ENCODE measurements at regions not wholly inside any gene's neighbourhood (a gene's known extent, or its start where the extent isn't known, plus 50 kb on each side); places are given as distances from the start of the nearest gene placed in this dataset.

DNA sequence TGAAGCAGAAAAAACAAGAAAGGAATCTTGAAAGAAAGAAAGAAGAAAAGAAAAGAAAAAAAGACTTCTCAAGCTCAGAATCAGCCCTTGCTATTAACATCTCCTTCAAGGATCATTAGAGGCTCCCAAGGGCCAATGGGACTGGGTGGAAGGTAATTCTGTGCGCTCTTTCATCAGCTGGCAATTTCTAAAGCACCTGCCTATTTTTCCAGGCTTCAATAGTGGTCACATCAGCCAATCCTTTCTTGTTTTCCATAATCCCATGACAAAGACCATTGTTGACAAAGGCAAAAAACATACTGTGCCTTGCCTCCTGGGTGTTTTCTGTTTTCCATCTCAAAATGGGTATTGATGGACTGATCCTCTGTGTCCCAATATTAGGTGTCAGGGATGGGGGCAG is 88.2 kb upstream of the TSC22D1 start:
- intact Hi-C loops (cut with DNase I; ENCODE audit: low total_unique reads) (no loop called here), in situ Hi-C loops (cut with MboI; ENCODE audit: low sequenced_read_pairs in 4 of 4) (loop anchor here in 1 of 4 donors (10.0 to 25.0 kb wide), 2 partner anchors 60 to 752 kb away; no protein-coding TSS in a partner anchor)
- TF ChIP-seq POLR2A (IDR thresholded peaks at IDR 0.05) (no peak), CTCF (IDR thresholded peaks at IDR 0.05 in 4 of 5, conservative IDR thresholded peaks at IDR 0.05 in 1 of 5) (no peak)
- Histone ChIP-seq H3K27ac (no peak overlapping the region), H3K27me3 (no peaks in the 10 kb centered on the region), H3K36me3 (no peaks in the 10 kb centered on the region), H3K4me1 (peaks cover 8 to 13% of the 10 kb centered on the region in 2 donors), H3K4me3 (no peak overlapping the region), H3K9me3 (no peaks in the 10 kb centered on the region)
- ATAC-seq (no peak), DNase-seq (no peak)

DNA sequence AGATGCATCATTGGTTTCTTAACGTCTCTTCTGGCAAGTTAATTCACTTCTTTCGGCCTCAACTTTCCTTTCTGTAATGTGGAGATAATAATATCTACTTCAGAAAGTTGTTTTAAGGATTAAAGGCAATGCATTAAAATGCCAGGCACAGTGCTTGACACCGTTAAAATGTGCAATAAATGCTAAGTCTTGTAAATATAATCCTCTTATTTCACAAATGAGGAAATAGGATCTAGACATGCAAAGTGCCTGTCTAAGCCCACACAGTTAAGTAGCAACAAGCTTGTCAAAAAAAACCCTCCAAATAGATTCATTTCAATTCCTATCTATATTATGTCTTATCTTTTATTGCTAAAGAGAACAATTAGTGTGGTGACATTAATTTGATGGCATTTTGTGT is 86.4 kb upstream of the TSC22D1 start:
- no peaks in the 10 kb centered on the region for H3K27me3 ChIP-seq
- no peaks in the 10 kb centered on the region for H3K36me3 ChIP-seq
- H3K4me1 ChIP-seq = peaks cover 0 to under 1% of the 10 kb centered on the region in 2 donors
- in situ Hi-C loops (cut with MboI; ENCODE audit: low sequenced_read_pairs in 4 of 4) (loop anchor here in 1 of 4 donors (10.0 to 25.0 kb wide), 2 partner anchors 58 to 750 kb away; no protein-coding TSS in a partner anchor), intact Hi-C loops (cut with DNase I; ENCODE audit: low total_unique reads) (no loop called here)
- H3K9me3 ChIP-seq = no peaks in the 10 kb centered on the region
- no peak overlapping the region for H3K27ac ChIP-seq
- H3K4me3 ChIP-seq = no peak overlapping the region
- TF ChIP-seq CTCF (IDR thresholded peaks at IDR 0.05 in 4 of 5, conservative IDR thresholded peaks at IDR 0.05 in 1 of 5) = no peak
- TF ChIP-seq POLR2A (IDR thresholded peaks at IDR 0.05) = no peak
- no peak for ATAC-seq
- no peak for DNase-seq

- no peak overlapping the region for H3K4me3 ChIP-seq
- H3K9me3 ChIP-seq = no peaks in the 10 kb centered on the region
- no peaks in the 10 kb centered on the region for H3K4me1 ChIP-seq
- DNase-seq = no peak
- intact Hi-C loops (cut with DNase I; ENCODE audit: low total_unique reads) (no loop called here), in situ Hi-C loops (cut with MboI; ENCODE audit: low sequenced_read_pairs in 4 of 4) (loop anchor here in 1 of 4 donors (10.0 to 25.0 kb wide), 2 partner anchors 57 to 750 kb away; no protein-coding TSS in a partner anchor)
- H3K27me3 ChIP-seq = no peaks in the 10 kb centered on the region
- no peak for TF ChIP-seq CTCF (IDR thresholded peaks at IDR 0.05 in 4 of 5, conservative IDR thresholded peaks at IDR 0.05 in 1 of 5)
- no peak for TF ChIP-seq POLR2A (IDR thresholded peaks at IDR 0.05)
- no peak for ATAC-seq
- no peak overlapping the region for H3K27ac ChIP-seq
- H3K36me3 ChIP-seq = no peaks in the 10 kb centered on the region
Observed at GRCh38 chr13:44661936-44662335, 85.8 kb upstream of the TSC22D1 start.

GRCh38 chr13:44660050-44660449 is 83.9 kb upstream of the TSC22D1 start:
- intact Hi-C loops (cut with DNase I; ENCODE audit: low total_unique reads) (no loop called here), in situ Hi-C loops (cut with MboI; ENCODE audit: low sequenced_read_pairs in 4 of 4) (loop anchor here in 1 of 4 donors (10.0 to 25.0 kb wide), 2 partner anchors 55 to 748 kb away; no protein-coding TSS in a partner anchor)
- H3K27ac ChIP-seq = no peak overlapping the region
- no peaks in the 10 kb centered on the region for H3K4me1 ChIP-seq
- no peaks in the 10 kb centered on the region for H3K27me3 ChIP-seq
- H3K9me3 ChIP-seq = no peaks in the 10 kb centered on the region
- no peak for ATAC-seq
- H3K4me3 ChIP-seq = no peak overlapping the region
- no peak for DNase-seq
- no peak for TF ChIP-seq CTCF (IDR thresholded peaks at IDR 0.05 in 4 of 5, conservative IDR thresholded peaks at IDR 0.05 in 1 of 5)
- TF ChIP-seq POLR2A (IDR thresholded peaks at IDR 0.05) = no peak
- no peaks in the 10 kb centered on the region for H3K36me3 ChIP-seq
